ENCODE measurements at regions not wholly inside any gene's neighbourhood (a gene's known extent, or its start where the extent isn't known, plus 50 kb on each side); places are given as distances from the start of the nearest gene placed in this dataset. TPM values are rescaled to one million over a fixed set of nuclear protein-coding genes. Genes with fewer than 3 reads are reported as not detected.
"Not testable (repeated sequence)": the region's sequence is repeated elsewhere in the genome, so short reads cannot be mapped to it uniquely, and the experiment has no call there.

- H3K4me3 ChIP-seq (ENCODE audit: low read depth, low read length), result no peak overlapping the region
- no peak overlapping the region for H3K27ac ChIP-seq (ENCODE audit: low read depth, low read length)
- TF ChIP-seq CTCF (IDR thresholded peaks at IDR 0.05; ENCODE audit: low read depth, low read length), result no peak
- CTCF ChIA-PET, result no interaction called here
- DNase-seq (ENCODE audit: low read depth, low spot score), result no peak
- H3K9me3 ChIP-seq (ENCODE audit: control insufficient read depth, insufficient read depth, low read length), result no peaks in the 10 kb centered on the region
- POLR2A ChIA-PET, result no interaction called here
- no peaks in the 10 kb centered on the region for H3K27me3 ChIP-seq (ENCODE audit: control insufficient read depth, insufficient read depth, low read length)
Measured at GRCh38 chr3:151537726-151538125, 76.9 kb upstream of the IGSF10 start.

GRCh38 chr3:151526757-151527156, 65.9 kb upstream of the IGSF10 start:
- H3K4me3 ChIP-seq (ENCODE audit: low read depth, low read length), result no peak overlapping the region
- H3K9me3 ChIP-seq (ENCODE audit: control insufficient read depth, insufficient read depth, low read length), result no peaks in the 10 kb centered on the region
- no peak for TF ChIP-seq CTCF (IDR thresholded peaks at IDR 0.05; ENCODE audit: low read depth, low read length)
- ChIA-PET POLR2A (no interaction called here), CTCF (no interaction called here)
- no peak for DNase-seq (ENCODE audit: low read depth, low spot score)
- no peak overlapping the region for H3K27ac ChIP-seq (ENCODE audit: low read depth, low read length)
- no peaks in the 10 kb centered on the region for H3K27me3 ChIP-seq (ENCODE audit: control insufficient read depth, insufficient read depth, low read length)

GRCh38 chr3:151520105-151520504, 59.2 kb upstream of the IGSF10 start:
- Histone ChIP-seq H3K27me3 (ENCODE audit: control insufficient read depth, insufficient read depth, low read length) (no peaks in the 10 kb centered on the region), H3K27ac (ENCODE audit: low read depth, low read length) (no peak overlapping the region), H3K9me3 (ENCODE audit: control insufficient read depth, insufficient read depth, low read length) (no peaks in the 10 kb centered on the region), H3K4me3 (ENCODE audit: low read depth, low read length) (no peak overlapping the region)
- CTCF ChIA-PET, result no interaction called here
- no peak for DNase-seq (ENCODE audit: low read depth, low spot score)
- no peak for TF ChIP-seq CTCF (IDR thresholded peaks at IDR 0.05; ENCODE audit: low read depth, low read length)
- POLR2A ChIA-PET, result no interaction called here

GRCh38 chr3:151511433-151511832, 50.6 kb upstream of the IGSF10 start:
- H3K4me3 ChIP-seq (ENCODE audit: low read depth, low read length); H3K27ac ChIP-seq (ENCODE audit: low read depth, low read length); H3K9me3 ChIP-seq (ENCODE audit: control insufficient read depth, insufficient read depth, low read length); DNase-seq (ENCODE audit: low read depth, low spot score); POLR2A ChIA-PET; CTCF ChIA-PET; H3K27me3 ChIP-seq (ENCODE audit: control insufficient read depth, insufficient read depth, low read length): not testable (repeated sequence)

Small RNA genes in the stretch of these regions (small RNA-seq; reads per million reads assigned to genes)
- not detected for gene MIR5186 (ENCODE audit: insufficient read length, low read depth)

All from AG04450 (cell line).